Prostate gland (tissue), 2 donors: ENCODE measurements at regions not wholly inside any gene's neighbourhood (a gene's known extent, or its start where the extent isn't known, plus 50 kb on each side); places are given as distances from the start of the nearest gene placed in this dataset.

Experiments used
- CTCF ChIP-seq, 4 experiments: fragments of 200-600 bp in 2 of 4; fragments of 450-650 bp in 2 of 4; sonication (generic) in 2 of 4; IDR thresholded peaks; 1 replicate in 3 of 4; 2 replicates in 1 of 4; pipeline ENCODE4 v1.5.1; 2016 to 2019; ENCODE audit warnings: antibody characterized with exemption in 4 of 4, mild to moderate bottlenecking in 2 of 4, moderate library complexity in 2 of 4
- POLR2A ChIP-seq: fragments of 450-650 bp; IDR thresholded peaks from one replicate; pipeline ENCODE4 v1.6.1; 2016; ENCODE audit warnings: antibody characterized with exemption, mild to moderate bottlenecking

GRCh38 chr4:126568652-126569570 lies 1063.8 kb upstream of the INTU start:
- no peak for TF ChIP-seq CTCF (IDR thresholded peaks at IDR 0.05)
- no peak for TF ChIP-seq POLR2A
